ENCODE measurements at regions not wholly inside any gene's neighbourhood (a gene's known extent, or its start where the extent isn't known, plus 50 kb on each side); places are given as distances from the start of the nearest gene placed in this dataset.
"Not testable (repeated sequence)": the region's sequence is repeated elsewhere in the genome, so short reads cannot be mapped to it uniquely, and the experiment has no call there.

GRCh38 chr6:3617681-3618311 lies 133.7 kb downstream of the PXDC1 start:
- no peak for DNase-seq

GRCh38 chr6:3617192-3617631 lies 134.3 kb downstream of the PXDC1 start:
- DNase-seq: no peak

- no peak for DNase-seq
Observed at GRCh38 chr6:3616565-3617176, 134.8 kb downstream of the PXDC1 start.

- DNase-seq: no peak
Observed at GRCh38 chr6:3615391-3616380, 135.8 kb downstream of the PXDC1 start.

GRCh38 chr6:3614918-3615317 lies 136.6 kb downstream of the PXDC1 start:
- no peak for DNase-seq

GRCh38 chr6:3613565-3613964 lies 137.9 kb downstream of the PXDC1 start:
- DNase-seq: not testable (repeated sequence)

GRCh38 chr6:3612341-3613041 lies 139.0 kb downstream of the PXDC1 start:
- DNase-seq: peak; percentile 88

- DNase-seq: no peak
Observed at GRCh38 chr6:3610921-3611320, 140.6 kb downstream of the PXDC1 start.

GRCh38 chr6:3610206-3610605 lies 141.3 kb downstream of the PXDC1 start:
- DNase-seq: no peak

GRCh38 chr6:3609388-3609787 lies 142.1 kb downstream of the PXDC1 start:
- no peak for DNase-seq

- DNase-seq: no peak
Observed at GRCh38 chr6:3608159-3608558, 143.4 kb downstream of the PXDC1 start.

- no peak for DNase-seq
Observed at GRCh38 chr6:3607599-3607998, 143.9 kb downstream of the PXDC1 start.

GRCh38 chr6:3607171-3607570 lies 144.3 kb downstream of the PXDC1 start:
- DNase-seq: no peak

GRCh38 chr6:3603340-3604130 lies 146.7 kb upstream of the SLC22A23 start:
- no peak for DNase-seq

GRCh38 chr6:3601570-3601969 lies 144.7 kb upstream of the SLC22A23 start:
- DNase-seq: no peak

GRCh38 chr6:3597500-3598064 lies 140.7 kb upstream of the SLC22A23 start:
- DNase-seq: no peak

GRCh38 chr6:3596766-3597165 lies 139.9 kb upstream of the SLC22A23 start:
- DNase-seq: no peak

- no peak for DNase-seq
Observed at GRCh38 chr6:3594201-3594600, 137.4 kb upstream of the SLC22A23 start.

- DNase-seq: no peak
Observed at GRCh38 chr6:3593161-3593560, 136.3 kb upstream of the SLC22A23 start.

GRCh38 chr6:3592371-3592941 lies 135.6 kb upstream of the SLC22A23 start:
- no peak for DNase-seq

- no peak for DNase-seq
Observed at GRCh38 chr6:3591970-3592369, 135.1 kb upstream of the SLC22A23 start.

Data from SHP77 treated with DMSO at 0.1 percent for 48 hours (cell line).